H9 (cell line): ENCODE measurements at regions not wholly inside any gene's neighbourhood (a gene's known extent, or its start where the extent isn't known, plus 50 kb on each side); places are given as distances from the start of the nearest gene placed in this dataset.

ENCODE experiments used
- DNase-seq: peaks from one replicate; pipeline ENCODE4 v3.0.0-alpha.2; 2017
- H2AFZ ChIP-seq: one replicate; pipeline ENCODE4 v1.6.1; 2013; ENCODE audit warnings: mild to moderate bottlenecking, low read length, control low read depth, moderate library complexity
- H2AK5ac ChIP-seq: 2 replicates; pipeline ENCODE4 v1.6.1; 2013; ENCODE audit warnings: low read length, control low read depth, mixed read lengths; ENCODE audit not compliant: insufficient read length
- H2BK120ac ChIP-seq: one replicate; pipeline ENCODE4 v1.6.1; 2013; ENCODE audit warnings: low read depth, mild to moderate bottlenecking, low read length, control low read depth, inconsistent platforms; ENCODE audit not compliant: poor library complexity, severe bottlenecking
- H2BK12ac ChIP-seq: 2 replicates; pipeline ENCODE4 v1.6.1; 2013; ENCODE audit warnings: low read length, control low read depth, mixed read lengths, low read depth; ENCODE audit not compliant: insufficient read length
- H2BK15ac ChIP-seq: 2 replicates; pipeline ENCODE4 v1.6.1; 2013; ENCODE audit warnings: low read depth, low read length, control low read depth
- H2BK20ac ChIP-seq: one replicate; pipeline ENCODE4 v1.6.1; 2013; ENCODE audit warnings: low read depth, mild to moderate bottlenecking, low read length, control low read depth, inconsistent platforms; ENCODE audit not compliant: poor library complexity, severe bottlenecking
- H2BK5ac ChIP-seq: 2 replicates; pipeline ENCODE4 v1.6.1; 2013; ENCODE audit warnings: low read length, control low read depth, mixed read lengths; ENCODE audit not compliant: insufficient read length
- H3K14ac ChIP-seq: 2 replicates; pipeline ENCODE4 v1.6.1; 2013; ENCODE audit warnings: low read length, control low read depth; ENCODE audit not compliant: insufficient read depth
- H3K18ac ChIP-seq: 2 replicates; pipeline ENCODE4 v1.6.1; 2013; ENCODE audit warnings: low read depth, mild to moderate bottlenecking, mixed read lengths, low read length, control low read depth; ENCODE audit not compliant: insufficient read length
- H3K23ac ChIP-seq: 2 replicates; pipeline ENCODE4 v1.6.1; 2013; ENCODE audit warnings: low read length, control low read depth, mixed read lengths, low read depth; ENCODE audit not compliant: insufficient read length
- H3K23me2 ChIP-seq: 2 replicates; pipeline ENCODE4 v1.6.1; 2013; ENCODE audit warnings: low read depth, mild to moderate bottlenecking, mixed read lengths, low read length, control low read depth; ENCODE audit not compliant: insufficient read length, poor library complexity, severe bottlenecking
- H3K27ac ChIP-seq: 2 replicates; pipeline ENCODE4 v1.5.1; 2013; ENCODE audit warnings: low read length, control low read depth, mixed read lengths, low read depth; ENCODE audit not compliant: insufficient read length
- H3K27me3 ChIP-seq: 2 replicates; pipeline ENCODE4 v1.6.1; 2013; ENCODE audit warnings: low read length, control low read depth, inconsistent platforms; ENCODE audit not compliant: insufficient read depth
- H3K4ac ChIP-seq: 2 replicates; pipeline ENCODE4 v1.6.1; 2013; ENCODE audit warnings: low read depth, mild to moderate bottlenecking, control low read depth, inconsistent platforms, low read length, moderate library complexity
- H3K4me1 ChIP-seq: 2 replicates; pipeline ENCODE4 v1.6.1; 2013; ENCODE audit warnings: low read length, control low read depth, inconsistent platforms; ENCODE audit not compliant: insufficient read depth
- H3K4me2 ChIP-seq: 2 replicates; pipeline ENCODE4 v1.6.1; 2013; ENCODE audit warnings: low read length, control low read depth, mixed read lengths; ENCODE audit not compliant: insufficient read length, insufficient read depth
- H3K56ac ChIP-seq: 2 replicates; pipeline ENCODE4 v1.6.1; 2013; ENCODE audit warnings: low read depth, mild to moderate bottlenecking, mixed read lengths, low read length, control low read depth; ENCODE audit not compliant: insufficient read length
- H3K79me1 ChIP-seq: 2 replicates; pipeline ENCODE4 v1.6.1; 2013; ENCODE audit warnings: low read depth, mild to moderate bottlenecking, moderate library complexity, low read length, control low read depth, inconsistent platforms; ENCODE audit not compliant: insufficient read depth, poor library complexity, severe bottlenecking
- H3K79me2 ChIP-seq: 2 replicates; pipeline ENCODE4 v1.6.1; 2013; ENCODE audit warnings: low read length, control low read depth, inconsistent platforms; ENCODE audit not compliant: insufficient read depth
- H3K9ac ChIP-seq: 2 replicates; pipeline ENCODE4 v1.6.1; 2013; ENCODE audit warnings: low read length, control low read depth, mixed read lengths; ENCODE audit not compliant: insufficient read length; ENCODE audit errors: extremely low read depth
- H3K9me3 ChIP-seq: one replicate; pipeline ENCODE4 v1.6.1; 2013; ENCODE audit warnings: low read depth, low read length, inconsistent platforms; ENCODE audit not compliant: control insufficient read depth
- H3T11ph ChIP-seq: one replicate; pipeline ENCODE4 v1.6.1; 2013; ENCODE audit warnings: mild to moderate bottlenecking, low read length, control low read depth, inconsistent platforms
- H4K20me1 ChIP-seq: one replicate; pipeline ENCODE4 v1.6.1; 2013; ENCODE audit not compliant: control insufficient read depth, insufficient read length, insufficient read depth
- H4K5ac ChIP-seq: 2 replicates; pipeline ENCODE4 v1.6.1; 2013; ENCODE audit warnings: low read depth, mild to moderate bottlenecking, mixed read lengths, low read length, control low read depth; ENCODE audit not compliant: insufficient read length
- H4K8ac ChIP-seq: replicated peaks from 2 replicates; pipeline ENCODE4 v1.6.1; 2013; ENCODE audit warnings: low read length, control low read depth, mixed read lengths, low read depth; ENCODE audit not compliant: insufficient read length
- H4K91ac ChIP-seq: 2 replicates; pipeline ENCODE4 v1.6.1; 2013; ENCODE audit warnings: low read depth, mild to moderate bottlenecking, moderate library complexity, mixed read lengths, low read length, control low read depth; ENCODE audit not compliant: insufficient read length
- H3K27ac Mint-ChIP-seq, 3 experiments: 2 replicates in 2 of 3; 3 replicates in 1 of 3; pipeline ENCODE4 v1.8.0; 2020 to 2021; ENCODE audit warnings: mixed read lengths in 3 of 3, mild to moderate bottlenecking in 1 of 3, moderate library complexity in 1 of 3
- H3K27me3 Mint-ChIP-seq: 2 replicates; pipeline ENCODE4 v1.8.0; 2021; ENCODE audit warnings: low read depth, mild to moderate bottlenecking, moderate library complexity, mixed read lengths
- H3K36me3 Mint-ChIP-seq, 3 experiments: 2 replicates in 2 of 3; 3 replicates in 1 of 3; pipeline ENCODE4 v1.8.0; 2020 to 2021; ENCODE audit warnings: low read depth in 3 of 3, mixed read lengths in 3 of 3; ENCODE audit not compliant: insufficient read depth in 1 of 3
- H3K4me1 Mint-ChIP-seq, 2 experiments: 2 replicates each; pipeline ENCODE4 v1.8.0; 2020; ENCODE audit warnings: mixed read lengths in 2 of 2
- H3K4me3 Mint-ChIP-seq, 2 experiments: 2 replicates in 1 of 2; 3 replicates in 1 of 2; pipeline ENCODE4 v1.8.0; 2020 to 2021; ENCODE audit warnings: mild to moderate bottlenecking in 2 of 2, mixed read lengths in 2 of 2, moderate library complexity in 1 of 2
- H3K9me3 Mint-ChIP-seq, 2 experiments: 2 replicates in 1 of 2; 3 replicates in 1 of 2; pipeline ENCODE4 v1.8.0; 2020; ENCODE audit warnings: mild to moderate bottlenecking in 2 of 2, mixed read lengths in 2 of 2, moderate library complexity in 1 of 2
- WGBS: extraction: QIAGEN DNeasy Blood & Tissue Kit; methylation state at CpG from one replicate; pipeline ENCODE4 v1.1.7; 2013; ENCODE audit warnings: missing lambda C conversion rate, low lambda C conversion rate, mixed read lengths; ENCODE audit not compliant: insufficient read length; ENCODE audit errors: extremely low coverage; 5-methylcytosine and 5-hydroxymethylcytosine counted together
- TF ChIP-seq, protein P1 (sequence below): fragments of 200-600 bp; sonication (generic); conservative IDR thresholded peaks from 3 replicates; pipeline ENCODE4 v1.8.0; 2021; ENCODE audit warnings: antibody characterized with exemption, mild to moderate bottlenecking

DNA sequence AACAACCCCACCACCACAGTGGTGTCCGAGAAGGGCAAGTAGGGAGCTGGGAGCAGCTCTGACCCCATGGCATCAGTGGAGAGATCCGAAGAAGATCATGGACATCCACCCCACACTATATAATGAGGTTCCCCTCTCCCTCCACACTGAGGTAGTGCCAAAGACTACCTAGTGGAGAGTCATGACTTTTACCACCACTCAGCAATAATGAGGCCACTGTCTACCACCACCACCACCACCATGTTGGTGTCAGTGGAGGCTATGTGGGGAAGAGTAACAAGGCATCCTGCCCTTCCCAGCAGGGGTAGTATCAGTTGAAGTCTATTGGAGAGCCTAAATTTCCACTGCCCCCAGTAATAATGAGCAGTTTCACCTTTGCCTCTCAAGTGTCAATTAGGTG lies 321.7 kb upstream of the ZC3H15 start:
- H2BK20ac ChIP-seq = no peak overlapping the region
- no peak overlapping the region for H2BK15ac ChIP-seq
- H3K9ac ChIP-seq = no peak overlapping the region
- no peaks in the 10 kb centered on the region; the same call in 1 of the 2 replicates for H3K4me1 ChIP-seq
- TF ChIP-seq, protein P1, sequence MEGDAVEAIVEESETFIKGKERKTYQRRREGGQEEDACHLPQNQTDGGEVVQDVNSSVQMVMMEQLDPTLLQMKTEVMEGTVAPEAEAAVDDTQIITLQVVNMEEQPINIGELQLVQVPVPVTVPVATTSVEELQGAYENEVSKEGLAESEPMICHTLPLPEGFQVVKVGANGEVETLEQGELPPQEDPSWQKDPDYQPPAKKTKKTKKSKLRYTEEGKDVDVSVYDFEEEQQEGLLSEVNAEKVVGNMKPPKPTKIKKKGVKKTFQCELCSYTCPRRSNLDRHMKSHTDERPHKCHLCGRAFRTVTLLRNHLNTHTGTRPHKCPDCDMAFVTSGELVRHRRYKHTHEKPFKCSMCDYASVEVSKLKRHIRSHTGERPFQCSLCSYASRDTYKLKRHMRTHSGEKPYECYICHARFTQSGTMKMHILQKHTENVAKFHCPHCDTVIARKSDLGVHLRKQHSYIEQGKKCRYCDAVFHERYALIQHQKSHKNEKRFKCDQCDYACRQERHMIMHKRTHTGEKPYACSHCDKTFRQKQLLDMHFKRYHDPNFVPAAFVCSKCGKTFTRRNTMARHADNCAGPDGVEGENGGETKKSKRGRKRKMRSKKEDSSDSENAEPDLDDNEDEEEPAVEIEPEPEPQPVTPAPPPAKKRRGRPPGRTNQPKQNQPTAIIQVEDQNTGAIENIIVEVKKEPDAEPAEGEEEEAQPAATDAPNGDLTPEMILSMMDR = no peak
- H3T11ph ChIP-seq = no peak overlapping the region
- H3K79me2 ChIP-seq = no peaks in the 10 kb centered on the region
- H2AK5ac ChIP-seq = no peak overlapping the region
- no peak overlapping the region for H3K4me3 Mint-ChIP-seq
- no peak overlapping the region for H3K4me2 ChIP-seq
- H4K91ac ChIP-seq = no peak overlapping the region
- DNase-seq = no peak
- no peak overlapping the region for H2BK120ac ChIP-seq
- H3K23ac ChIP-seq = no peak overlapping the region
- H3K4me1 Mint-ChIP-seq = peaks cover 10 to 13% of the 10 kb centered on the region in 2 experiments
- H3K36me3 Mint-ChIP-seq = peaks cover 9 to 30% (median 12%) of the 10 kb centered on the region in 3 experiments
- no peak overlapping the region for H3K4ac ChIP-seq
- WGBS = no CpG with 5 or more reads among the region's 2 CpGs
- H3K79me1 ChIP-seq = no peaks in the 10 kb centered on the region
- H2AFZ ChIP-seq = no peak overlapping the region
- H4K8ac ChIP-seq = no peak overlapping the region
- H3K18ac ChIP-seq = no peak overlapping the region
- no peak overlapping the region for H2BK12ac ChIP-seq
- no peaks in the 10 kb centered on the region for H3K27me3 ChIP-seq
- H2BK5ac ChIP-seq = no peak overlapping the region
- no peaks in the 10 kb centered on the region for H4K20me1 ChIP-seq
- no peaks in the 10 kb centered on the region for H3K9me3 ChIP-seq
- no peak overlapping the region for H4K5ac ChIP-seq
- no peak overlapping the region for H3K27ac Mint-ChIP-seq
- H3K56ac ChIP-seq = no peak overlapping the region
- H3K9me3 Mint-ChIP-seq = peaks cover 15 to 16% of the 10 kb centered on the region in 2 experiments
- no peaks in the 10 kb centered on the region for H3K27me3 Mint-ChIP-seq
- no peak overlapping the region for H3K27ac ChIP-seq
- no peaks in the 10 kb centered on the region for H3K23me2 ChIP-seq
- no peak overlapping the region for H3K14ac ChIP-seq
